Activated T-cell treated with anti-CD3 and anti-CD28 coated beads for 1 hour (primary cell): ENCODE measurements at regions not wholly inside any gene's neighbourhood (a gene's known extent, or its start where the extent isn't known, plus 50 kb on each side); places are given as distances from the start of the nearest gene placed in this dataset.

Source experiments
- DNase-seq: peaks from one replicate; pipeline ENCODE4 v3.0.0-alpha.2; 2020; ENCODE audit warnings: low read depth

GRCh38 chr11:80669620-80670019 lies 1228.8 kb upstream of the TENM4 start:
- no peak for DNase-seq

DNA sequence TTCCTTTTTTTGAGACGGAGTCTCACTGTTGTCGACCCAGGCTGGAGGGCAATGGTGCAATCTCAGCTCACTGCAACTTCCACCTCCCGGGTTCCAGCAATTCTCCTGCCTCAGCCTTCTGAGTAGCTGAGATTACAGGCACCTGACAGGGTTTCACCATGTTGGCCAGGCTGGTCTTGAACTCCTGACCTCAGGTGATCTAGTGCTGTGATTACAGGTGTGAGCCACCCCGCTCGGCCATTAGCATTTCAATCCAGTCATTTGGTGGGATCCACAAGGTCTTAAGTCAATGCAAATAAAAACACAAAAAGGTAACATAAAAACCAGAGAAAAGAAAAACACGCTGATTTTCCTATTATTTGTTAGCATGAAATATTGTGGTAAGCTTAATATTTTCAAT lies 1227.2 kb upstream of the TENM4 start:
- no peak for DNase-seq

- DNase-seq, result no peak
Measured at GRCh38 chr11:80655834-80656233, 1215.0 kb upstream of the TENM4 start.

GRCh38 chr11:80650966-80651365 lies 1210.1 kb upstream of the TENM4 start:
- no peak for DNase-seq

GRCh38 chr11:80649186-80649585 lies 1208.4 kb upstream of the TENM4 start:
- no peak for DNase-seq

GRCh38 chr11:80638296-80638695 lies 1197.5 kb upstream of the TENM4 start:
- DNase-seq, result no peak

GRCh38 chr11:80637571-80637970 lies 1196.7 kb upstream of the TENM4 start:
- no peak for DNase-seq

DNA sequence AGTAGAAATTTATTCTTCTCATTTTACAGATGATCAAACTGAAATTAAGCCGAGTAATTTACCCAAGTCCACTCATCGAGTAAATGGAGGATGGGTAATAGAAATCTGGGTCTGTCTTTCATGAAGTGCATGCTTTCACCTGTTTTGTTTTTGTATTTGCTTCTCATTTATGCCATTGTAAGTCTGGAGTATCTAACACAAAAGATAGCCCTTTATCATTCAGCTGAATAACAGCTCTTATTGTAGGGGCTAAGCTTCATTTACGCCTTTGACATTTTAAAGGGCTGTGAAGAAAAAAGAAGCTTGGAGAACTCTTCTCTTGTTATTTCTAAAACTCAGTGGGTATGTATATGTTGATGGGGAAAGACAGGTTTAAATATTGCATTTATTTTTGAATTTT lies 1196.2 kb upstream of the TENM4 start:
- no peak for DNase-seq

DNA sequence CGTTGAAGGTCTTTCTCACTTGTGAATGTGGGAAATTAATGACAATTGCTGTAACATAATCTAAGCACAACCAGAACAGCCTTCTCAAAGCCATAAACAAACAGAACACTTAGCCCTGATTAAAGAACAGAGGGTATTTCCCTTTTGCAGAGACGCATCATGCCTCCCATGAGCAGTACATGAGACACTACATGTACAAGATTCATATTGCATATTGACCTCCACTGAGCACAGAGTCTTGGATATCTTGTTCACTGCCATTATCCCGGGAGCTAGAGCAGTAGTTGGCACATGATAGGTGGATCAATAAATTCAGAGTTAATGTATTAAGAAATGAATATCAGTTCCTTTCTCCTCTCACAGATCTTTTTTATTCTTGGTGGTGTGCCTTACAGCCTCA lies 1194.3 kb upstream of the TENM4 start:
- DNase-seq, result no peak

- no peak for DNase-seq
Measured at GRCh38 chr11:80632691-80633090, 1191.9 kb upstream of the TENM4 start.

- no peak for DNase-seq
Measured at GRCh38 chr11:80632156-80632555, 1191.3 kb upstream of the TENM4 start.

DNA sequence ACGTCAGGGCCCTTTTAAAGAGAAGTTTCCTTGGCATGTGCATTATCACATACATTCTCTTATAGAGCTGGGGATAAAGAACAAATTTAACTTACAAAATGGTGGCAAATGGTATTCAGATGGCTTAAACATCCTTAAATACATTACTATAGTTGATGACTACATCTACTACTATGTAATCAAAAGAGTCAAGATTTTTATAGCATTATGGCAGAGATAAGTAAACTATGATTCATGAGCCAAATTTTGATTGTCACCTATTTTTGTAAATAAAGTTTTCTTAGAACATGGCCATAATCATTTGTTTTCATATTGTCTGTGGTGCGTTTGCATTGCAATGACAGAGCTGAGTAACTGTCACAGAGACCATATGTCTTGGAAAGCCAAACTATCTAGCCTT lies 1188.6 kb upstream of the TENM4 start:
- DNase-seq, result no peak

GRCh38 chr11:80627364-80627763 lies 1186.5 kb upstream of the TENM4 start:
- DNase-seq, result no peak

DNA sequence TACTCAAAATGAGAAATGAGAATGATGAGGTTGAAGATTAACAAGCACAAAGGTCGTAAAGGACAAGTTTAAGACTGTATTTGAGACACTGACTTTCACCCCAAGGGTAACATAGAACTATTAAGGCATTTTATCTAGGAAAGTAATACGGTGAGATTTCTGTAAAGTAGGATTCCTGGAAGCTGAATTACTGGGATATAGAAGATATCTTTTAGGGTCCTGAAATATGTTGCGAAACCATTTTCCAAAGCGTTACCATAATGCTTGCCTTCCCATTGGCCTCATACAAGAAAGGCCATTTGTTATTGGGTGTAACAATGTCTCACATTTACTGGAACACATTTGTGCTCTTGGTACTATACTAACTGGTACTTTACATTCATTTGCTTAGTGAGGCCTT lies 1185.9 kb upstream of the TENM4 start:
- no peak for DNase-seq

GRCh38 chr11:80625563-80625962 lies 1184.7 kb upstream of the TENM4 start:
- DNase-seq, result no peak

GRCh38 chr11:80621871-80622270 lies 1181.0 kb upstream of the TENM4 start:
- no peak for DNase-seq

- no peak for DNase-seq
Measured at GRCh38 chr11:80620867-80621266, 1180.0 kb upstream of the TENM4 start.

DNA sequence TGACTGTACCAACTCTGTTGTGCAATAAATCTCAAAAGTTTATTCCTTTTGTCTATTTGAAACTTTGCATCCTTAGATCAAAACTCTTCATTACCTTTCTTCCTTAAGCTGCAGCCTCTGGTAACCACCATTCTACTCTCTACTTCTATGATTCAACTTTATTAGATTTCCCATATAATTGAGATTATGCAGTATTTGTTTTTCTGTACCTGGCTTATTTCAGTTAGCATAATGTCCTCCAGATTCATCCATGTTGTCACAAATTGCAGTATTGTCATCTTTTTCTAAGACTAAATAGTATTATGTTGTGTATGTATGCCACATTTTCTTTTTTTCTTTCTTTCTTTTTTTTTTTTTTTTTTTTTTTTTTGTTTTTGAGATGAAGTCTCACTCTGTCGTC lies 1176.3 kb upstream of the TENM4 start:
- DNase-seq, result no peak

DNA sequence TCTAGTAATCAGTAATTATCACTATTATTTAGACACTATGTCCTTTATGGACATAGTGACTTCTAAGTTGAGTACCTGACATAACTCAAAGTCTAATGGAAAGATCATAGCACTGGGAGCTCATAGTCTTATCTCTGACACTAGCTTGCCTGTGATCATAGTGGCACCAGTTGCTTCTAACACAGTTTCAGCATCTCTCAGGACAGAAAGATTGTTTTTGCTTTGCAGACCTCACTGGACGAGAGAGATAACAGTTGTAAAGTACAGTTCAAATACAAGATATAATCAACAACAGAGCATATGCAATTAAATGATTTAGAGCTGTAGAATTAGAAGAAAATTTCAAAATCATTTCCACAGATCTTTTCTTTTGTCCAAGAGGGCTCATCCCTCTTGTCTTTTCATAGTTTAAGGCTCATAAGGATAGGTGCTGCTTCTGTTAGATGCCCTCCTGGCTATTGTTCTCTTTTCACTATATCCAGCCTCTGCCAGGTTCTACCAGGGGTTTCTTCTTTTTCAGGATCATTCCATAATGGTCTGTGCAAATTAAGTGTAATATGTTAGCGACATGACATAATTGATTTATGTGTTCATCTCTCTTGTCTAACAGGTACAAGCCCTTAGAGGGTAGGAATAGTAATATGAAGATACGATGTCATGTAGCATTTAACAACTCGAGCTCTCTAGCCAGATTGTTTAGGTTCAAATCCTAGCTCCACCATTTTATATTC lies 1175.4 kb upstream of the TENM4 start:
- DNase-seq, result no peak

DNA sequence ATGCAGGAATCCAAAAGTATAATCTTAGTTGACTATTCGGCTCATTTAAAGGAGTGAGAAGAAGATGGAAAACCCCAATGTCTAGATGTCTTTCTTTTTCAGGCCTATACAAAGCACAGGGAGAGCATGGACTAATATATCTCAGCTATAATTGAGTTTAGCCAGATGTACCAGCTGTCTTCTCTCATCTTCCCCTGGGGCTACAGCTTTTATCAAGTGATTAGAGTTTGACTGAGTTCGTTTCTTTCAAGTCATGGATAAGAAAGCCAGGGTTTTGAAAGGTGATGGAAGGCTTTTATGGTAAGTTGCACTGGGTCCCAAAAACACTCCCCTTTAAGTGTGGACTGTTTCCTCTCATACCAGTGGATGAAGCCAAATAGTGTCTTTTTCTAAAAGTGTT lies 1172.8 kb upstream of the TENM4 start:
- DNase-seq, result no peak

- no peak for DNase-seq
Measured at GRCh38 chr11:80610516-80610915, 1169.7 kb upstream of the TENM4 start.

- DNase-seq, result no peak
Measured at GRCh38 chr11:80603472-80603871, 1162.6 kb upstream of the TENM4 start.

- DNase-seq, result no peak
Measured at GRCh38 chr11:80598905-80599304, 1158.1 kb upstream of the TENM4 start.

DNA sequence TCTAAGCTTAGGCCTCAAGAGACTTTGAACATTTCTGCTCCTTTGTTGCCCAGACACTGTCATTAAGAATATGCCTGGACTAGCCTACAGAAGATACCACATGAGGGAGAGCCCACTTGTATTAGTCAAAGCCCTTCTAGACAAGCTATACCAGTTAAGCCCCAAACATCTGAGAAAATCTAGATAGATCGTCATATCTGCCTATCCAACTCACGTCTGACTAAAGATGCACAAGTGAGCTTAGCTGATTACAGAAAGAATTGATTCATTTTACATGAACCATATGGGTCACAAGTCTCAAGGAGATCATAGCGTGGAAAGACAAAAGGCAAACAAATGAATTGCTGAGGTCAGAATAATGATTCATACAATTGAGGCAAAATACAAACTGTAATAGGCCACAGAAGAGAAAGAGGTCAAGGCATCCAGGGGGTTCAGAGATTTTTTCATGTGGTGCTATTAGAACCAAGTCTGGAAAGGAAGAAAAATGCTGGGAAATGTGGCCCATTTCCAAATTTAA lies 1155.5 kb upstream of the TENM4 start:
- no peak for DNase-seq
